GM18868 (cell line): ENCODE measurements at regions not wholly inside any gene's neighbourhood (a gene's known extent, or its start where the extent isn't known, plus 50 kb on each side); places are given as distances from the start of the nearest gene placed in this dataset.
"Not testable (repeated sequence)": the region's sequence is repeated elsewhere in the genome, so short reads cannot be mapped to it uniquely, and the experiment has no call there.

Experiments used
- ATAC-seq: cut with Tn5 transposase; IDR thresholded peaks from one replicate; pipeline ENCODE4 v1.9.1; 2021; ENCODE audit warnings: mild to moderate bottlenecking, moderate library complexity; ENCODE audit not compliant: unreplicated experiment

DNA sequence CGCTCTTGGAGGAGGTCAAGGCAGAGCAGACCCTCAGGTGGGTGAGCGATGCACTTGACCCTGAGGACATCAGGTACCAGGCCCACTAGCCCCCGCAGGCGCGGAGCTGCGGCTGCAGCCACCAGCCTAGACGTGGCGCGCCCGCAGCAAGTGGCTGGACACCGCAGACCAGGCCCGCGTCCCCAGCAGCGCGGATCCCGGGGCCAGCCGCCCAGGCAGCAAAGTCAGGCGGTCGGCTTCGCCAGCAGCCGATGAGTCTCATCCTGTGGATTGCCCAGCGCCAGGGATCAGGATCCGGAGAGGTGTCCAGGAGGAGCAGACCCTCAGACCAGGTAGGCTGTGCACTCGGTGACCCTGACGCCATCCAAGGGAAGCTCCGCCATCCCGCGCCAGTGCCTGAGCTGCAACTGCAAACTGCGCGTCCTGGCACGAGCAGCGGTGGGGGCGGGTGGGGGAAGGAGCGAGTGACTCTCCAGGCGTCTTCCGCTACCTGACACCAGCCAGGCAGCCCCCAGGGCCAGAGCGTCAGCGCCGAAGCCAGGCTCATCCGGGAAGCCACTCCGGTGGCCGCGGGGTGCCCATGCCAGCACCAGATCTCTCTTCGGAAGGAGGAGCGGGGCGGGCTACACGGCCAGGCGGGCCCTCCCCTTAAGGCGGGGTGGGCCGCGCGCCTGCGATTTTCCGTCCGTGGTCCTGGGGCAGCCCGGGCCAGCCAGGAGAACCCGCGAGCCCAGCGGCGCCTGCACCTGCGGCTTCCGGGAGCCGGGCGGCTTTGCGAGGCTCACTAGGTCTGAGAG is 92.6 kb upstream of the THOC3 start:
- peak; percentile 62 for ATAC-seq

DNA sequence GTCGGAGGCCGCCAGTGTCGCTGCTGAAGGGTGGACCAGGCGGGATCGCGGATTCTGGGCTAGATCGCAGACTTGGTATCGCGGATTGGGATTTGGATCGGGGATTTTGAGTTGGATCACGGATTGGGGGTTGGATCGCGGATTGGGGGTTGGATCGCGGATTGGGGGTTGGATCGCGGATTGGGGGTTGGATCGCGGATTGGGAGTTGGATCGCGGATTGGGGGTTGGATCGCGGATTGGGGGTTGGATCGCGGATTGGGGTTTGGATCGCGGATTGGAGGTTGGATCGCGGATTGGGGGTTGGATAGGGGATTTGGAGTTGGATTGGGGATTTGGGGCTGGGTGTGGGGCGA is 93.1 kb upstream of the THOC3 start:
- ATAC-seq = not testable (repeated sequence)

- not testable (repeated sequence) for ATAC-seq
These were observed 93.5 kb upstream of the THOC3 start for GRCh38 chr5:176061660-176062059.

DNA sequence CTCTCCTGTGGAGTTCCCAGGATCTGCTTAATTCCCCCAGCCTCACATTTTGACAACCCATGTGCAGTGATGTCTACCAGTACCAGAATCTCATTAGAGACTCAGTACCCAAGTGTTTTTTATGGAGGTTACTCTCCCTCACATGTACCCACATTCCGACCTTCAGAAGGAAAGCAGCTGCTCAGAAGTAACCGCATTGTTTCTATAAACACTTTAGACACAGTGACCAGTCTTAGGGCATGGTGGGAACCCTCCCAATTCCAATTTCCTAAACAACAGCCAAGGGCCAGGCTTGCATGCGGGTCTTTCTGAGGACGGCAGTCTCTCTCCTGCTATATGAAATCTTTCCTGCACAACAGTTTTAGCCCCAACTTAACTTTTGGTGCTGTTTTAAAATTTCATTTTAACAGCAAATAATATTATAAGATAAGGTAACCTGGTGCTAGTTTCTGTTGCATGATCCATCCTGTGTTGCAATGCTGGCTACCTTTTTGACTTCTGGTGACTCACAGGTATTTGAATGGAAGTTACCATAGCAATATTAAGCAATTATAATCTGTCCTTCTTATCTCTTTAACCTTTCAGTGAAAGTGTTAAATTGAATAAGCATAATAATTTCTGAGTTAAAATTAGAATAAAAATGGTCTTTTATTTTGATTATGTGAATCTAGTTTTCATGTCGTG is 98.3 kb upstream of the THOC3 start:
- ATAC-seq = not testable (repeated sequence)

- ATAC-seq = not testable (repeated sequence)
These were observed 99.0 kb upstream of the THOC3 start for GRCh38 chr5:176067162-176067561.

DNA sequence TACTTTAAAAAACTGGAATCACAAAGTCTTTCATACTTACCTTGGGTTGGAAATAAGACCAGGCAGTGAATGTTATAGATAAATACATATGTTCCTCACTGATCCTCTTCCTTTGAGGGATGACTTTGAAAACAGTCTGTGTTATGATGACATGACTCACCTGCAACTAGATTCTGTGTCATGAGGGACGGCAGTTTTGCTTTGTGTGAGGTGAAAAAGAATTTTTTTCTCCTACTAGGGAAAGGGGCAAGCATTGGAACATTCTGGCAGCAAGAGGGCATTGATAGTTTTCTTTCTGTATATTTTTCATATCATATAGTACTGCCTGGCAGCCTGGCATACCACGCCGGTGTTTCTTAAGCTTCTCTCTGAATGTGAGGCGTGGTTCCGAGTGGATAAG is 99.8 kb upstream of the THOC3 start:
- ATAC-seq = not testable (repeated sequence)

GRCh38 chr5:176073996-176074571 is 106.0 kb upstream of the THOC3 start:
- ATAC-seq = not testable (repeated sequence)

GRCh38 chr5:176083717-176084116 is 115.6 kb upstream of the THOC3 start:
- ATAC-seq = not testable (repeated sequence)

- not testable (repeated sequence) for ATAC-seq
These were observed 135.0 kb upstream of the THOC3 start for GRCh38 chr5:176103083-176103482.

GRCh38 chr5:176112888-176113287 is 125.3 kb upstream of the SIMC1 start:
- ATAC-seq = not testable (repeated sequence)

GRCh38 chr5:176113673-176114335 is 124.4 kb upstream of the SIMC1 start:
- ATAC-seq = not testable (repeated sequence)

GRCh38 chr5:176114825-176115224 is 123.4 kb upstream of the SIMC1 start:
- ATAC-seq = not testable (repeated sequence)

- not testable (repeated sequence) for ATAC-seq
These were observed 120.5 kb upstream of the SIMC1 start for GRCh38 chr5:176117699-176118238.

DNA sequence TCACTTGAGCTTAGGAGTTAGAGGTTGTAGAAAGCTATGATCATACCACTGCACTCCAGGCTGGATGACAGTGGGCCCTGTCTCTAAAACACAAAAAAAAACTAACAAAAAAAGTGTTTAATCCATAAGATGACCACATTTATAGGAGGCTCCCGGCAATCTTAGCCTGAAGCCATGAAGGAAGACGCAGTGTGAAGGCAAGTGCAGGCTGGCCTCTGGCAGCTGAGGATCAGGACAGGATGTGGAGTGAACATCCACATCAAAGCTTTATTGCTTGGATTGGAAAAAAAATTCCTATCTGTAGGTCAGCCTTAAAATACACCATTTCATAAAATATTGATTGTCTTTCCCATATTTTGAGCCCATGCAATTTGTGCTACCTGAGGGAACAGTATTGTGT is 115.9 kb upstream of the SIMC1 start:
- ATAC-seq = not testable (repeated sequence)

DNA sequence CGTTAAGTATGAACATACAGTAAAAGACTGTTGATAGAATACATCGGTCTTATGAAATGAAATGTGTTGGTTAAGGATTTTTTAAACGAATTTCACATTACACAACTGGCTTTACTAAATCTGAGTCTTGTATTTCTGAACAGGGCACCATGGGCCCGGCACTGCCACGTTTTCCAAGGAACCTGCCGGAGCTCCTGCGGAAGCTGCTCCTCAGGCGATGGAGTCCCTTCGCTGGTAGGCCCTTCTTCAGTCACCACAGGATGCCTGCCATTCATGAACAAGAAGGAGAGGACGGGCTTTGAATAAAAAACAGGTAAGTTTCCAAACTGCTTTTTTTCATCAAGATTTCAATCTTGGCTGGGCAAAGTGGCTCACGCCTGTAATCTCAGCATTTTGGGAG is 114.1 kb upstream of the SIMC1 start:
- not testable (repeated sequence) for ATAC-seq

- ATAC-seq = no peak
These were observed 106.5 kb upstream of the SIMC1 start for GRCh38 chr5:176131771-176132170.

DNA sequence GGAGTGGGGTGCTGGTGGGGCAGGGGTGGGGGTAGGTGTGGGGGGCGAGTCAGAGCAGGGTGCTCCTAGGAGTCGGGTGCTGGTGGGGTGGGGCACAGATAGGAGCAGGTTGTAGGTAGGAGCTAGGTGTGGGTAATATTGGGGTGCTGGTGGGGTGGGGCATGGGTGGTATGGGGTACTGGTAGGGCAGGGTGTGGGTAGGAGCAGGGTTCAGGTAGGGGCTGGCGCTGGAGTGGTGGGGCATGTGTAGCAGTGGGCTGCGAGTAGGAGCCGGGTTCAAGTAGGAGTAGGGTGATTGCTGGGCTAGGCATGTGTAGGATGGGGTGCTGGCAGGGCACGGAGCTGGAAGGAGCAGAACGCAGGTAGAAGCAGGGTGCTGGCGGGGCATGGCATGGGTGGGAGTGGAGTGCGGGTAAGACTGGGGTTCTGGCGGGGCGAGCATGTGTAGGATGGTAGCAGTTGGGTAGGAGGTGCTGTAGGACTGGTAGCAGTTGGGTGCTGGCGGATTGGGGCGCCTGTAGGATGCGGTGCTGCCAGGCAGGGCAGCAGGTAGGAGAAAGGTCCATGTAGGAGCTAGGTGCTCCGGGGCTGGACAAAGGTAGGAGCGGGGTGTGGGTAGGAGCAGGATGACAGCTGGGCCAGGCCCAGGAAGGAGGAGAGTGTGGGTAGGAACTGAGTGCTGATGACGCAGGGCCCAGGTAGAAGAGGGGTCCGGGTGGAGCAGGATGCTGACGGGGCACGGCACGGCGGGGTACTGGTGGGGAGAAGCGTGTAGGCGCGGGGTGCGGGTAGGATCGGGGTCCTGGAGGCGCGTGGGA is 105.5 kb upstream of the SIMC1 start:
- ATAC-seq = no peak

DNA sequence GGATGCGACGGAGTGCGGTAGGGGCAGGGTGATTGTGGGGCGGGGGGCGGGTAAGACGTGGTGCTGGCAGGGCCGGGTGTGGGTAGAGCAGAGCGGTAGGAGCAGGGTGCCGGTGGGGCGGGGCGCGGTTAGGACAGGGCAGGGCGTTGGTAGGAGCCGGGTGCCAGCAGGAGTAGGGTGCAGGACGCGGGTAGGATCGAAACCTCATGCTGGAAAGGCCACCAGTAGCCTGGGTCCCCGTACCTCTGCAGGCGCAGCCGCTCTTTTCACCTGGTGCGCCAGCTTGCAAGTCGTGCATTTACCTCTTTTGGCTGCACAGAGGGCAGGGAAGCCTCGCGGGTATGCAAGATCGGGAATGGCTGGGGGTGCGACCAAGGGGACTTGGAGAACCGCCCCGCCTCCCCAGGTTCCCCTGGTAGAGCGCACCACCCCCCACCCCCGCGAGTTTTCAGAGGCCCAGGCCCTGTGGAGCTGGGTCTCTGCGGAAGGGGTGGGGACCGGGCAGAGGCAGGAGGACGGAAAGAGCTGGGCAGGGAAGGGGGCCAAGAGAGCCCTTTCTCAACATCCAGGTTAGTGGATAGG is 104.8 kb upstream of the SIMC1 start:
- no peak for ATAC-seq

DNA sequence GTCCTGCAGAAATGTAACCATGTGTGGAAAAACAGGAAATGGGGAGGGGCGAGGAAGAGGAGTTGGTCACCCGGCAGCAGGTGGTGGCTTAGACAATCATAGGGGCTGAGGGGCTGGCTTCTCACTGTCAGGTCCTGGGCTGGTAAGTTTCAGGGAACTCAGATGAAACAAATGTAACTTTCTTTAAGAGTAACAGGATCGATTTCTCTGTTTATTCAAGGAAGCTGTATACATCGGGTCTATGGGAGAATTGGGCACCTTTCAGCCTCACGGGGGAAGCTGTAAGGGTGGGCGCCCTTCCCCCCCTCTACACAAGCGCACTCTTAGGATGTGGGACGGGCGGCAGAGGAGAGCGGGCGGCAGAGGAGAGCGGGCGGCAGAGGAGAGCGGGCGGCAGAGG is 104.3 kb upstream of the SIMC1 start:
- no peak for ATAC-seq
